ENCODE measurements at regions not wholly inside any gene's neighbourhood (a gene's known extent, or its start where the extent isn't known, plus 50 kb on each side); places are given as distances from the start of the nearest gene placed in this dataset.

- DNase-seq (ENCODE audit: low read depth, low spot score) (no peak), FAIRE-seq (peak; percentile 34)
- dilution Hi-C loops (cut with MboI; ENCODE audit: extremely low pct_ligation_motif_present, low sequenced_read_pairs) = no loop called here
Observed at GRCh38 chr17:70420861-70421445, 251.6 kb downstream of the KCNJ2 start.

GRCh38 chr17:70422862-70423261, 253.5 kb downstream of the KCNJ2 start:
- Histone ChIP-seq H3K27ac (ENCODE audit: control insufficient read depth, insufficient read depth, low read length) (no peak overlapping the region), H3K4me3 (ENCODE audit: control insufficient read depth in 2 of 3, extremely low read depth in 1 of 3, insufficient read depth in 2 of 3, low read depth in 1 of 3, low read length in 3 of 3) (no peak overlapping the region), H3K9me1 (ENCODE audit: control insufficient read depth, extremely low read depth, insufficient read depth, low read length) (no peaks in the 10 kb centered on the region), H3K36me3 (ENCODE audit: control insufficient read depth in 2 of 2, extremely low read depth in 1 of 2, insufficient read depth in 2 of 2, low read length in 2 of 2) (no peaks in the 10 kb centered on the region), H3K79me2 (ENCODE audit: control insufficient read depth, insufficient read depth, low read length) (no peaks in the 10 kb centered on the region), H2AFZ (ENCODE audit: control insufficient read depth, low read length) (no peak overlapping the region), H3K27me3 (ENCODE audit: control insufficient read depth, extremely low read depth, insufficient read depth, low read length) (no peaks in the 10 kb centered on the region), H3K4me2 (ENCODE audit: control insufficient read depth, extremely low read depth, insufficient read depth, low read depth, low read length) (no peak overlapping the region), H3K4me1 (ENCODE audit: control insufficient read depth, extremely low read depth, insufficient read depth, low read length) (no peaks in the 10 kb centered on the region), H4K20me1 (ENCODE audit: control insufficient read depth, extremely low read depth, insufficient read depth, low read length) (no peaks in the 10 kb centered on the region), H3K9me3 (ENCODE audit: control insufficient read depth, low read depth, low read length) (no peaks in the 10 kb centered on the region), H3K9ac (ENCODE audit: control insufficient read depth, extremely low read depth, insufficient read depth, low read length) (no peak overlapping the region)
- no peak for TF ChIP-seq EZH2 (IDR thresholded peaks at IDR 0.05; ENCODE audit: low read length)
- TF ChIP-seq CTCF (optimal IDR thresholded peaks at IDR 0.05 in 1 of 3, IDR thresholded peaks at IDR 0.05 in 1 of 3, conservative IDR thresholded peaks at IDR 0.05 in 1 of 3; ENCODE audit: extremely low read depth in 1 of 3, insufficient read depth in 2 of 3, low read length in 3 of 3) = no peak
- DNase-seq (ENCODE audit: low read depth, low spot score) (no peak), FAIRE-seq (no peak)
- dilution Hi-C loops (cut with MboI; ENCODE audit: extremely low pct_ligation_motif_present, low sequenced_read_pairs) = no loop called here

More at GRCh38 chr17:70420861-70421445, 251.6 kb downstream of the KCNJ2 start:
- Histone ChIP-seq H3K9me1 (ENCODE audit: control insufficient read depth, extremely low read depth, insufficient read depth, low read length) (no peaks in the 10 kb centered on the region), H3K4me1 (ENCODE audit: control insufficient read depth, extremely low read depth, insufficient read depth, low read length) (no peaks in the 10 kb centered on the region), H3K36me3 (ENCODE audit: control insufficient read depth in 2 of 2, extremely low read depth in 1 of 2, insufficient read depth in 2 of 2, low read length in 2 of 2) (no peaks in the 10 kb centered on the region), H3K27me3 (ENCODE audit: control insufficient read depth, extremely low read depth, insufficient read depth, low read length) (no peaks in the 10 kb centered on the region), H3K9me3 (ENCODE audit: control insufficient read depth, low read depth, low read length) (no peaks in the 10 kb centered on the region), H3K4me2 (ENCODE audit: control insufficient read depth, extremely low read depth, insufficient read depth, low read depth, low read length) (no peak overlapping the region), H3K9ac (ENCODE audit: control insufficient read depth, extremely low read depth, insufficient read depth, low read length) (no peak overlapping the region), H2AFZ (ENCODE audit: control insufficient read depth, low read length) (no peak overlapping the region), H4K20me1 (ENCODE audit: control insufficient read depth, extremely low read depth, insufficient read depth, low read length) (no peaks in the 10 kb centered on the region), H3K4me3 (ENCODE audit: control insufficient read depth in 2 of 3, extremely low read depth in 1 of 3, insufficient read depth in 2 of 3, low read depth in 1 of 3, low read length in 3 of 3) (no peak overlapping the region), H3K27ac (ENCODE audit: control insufficient read depth, insufficient read depth, low read length) (no peak overlapping the region), H3K79me2 (ENCODE audit: control insufficient read depth, insufficient read depth, low read length) (no peaks in the 10 kb centered on the region)
- TF ChIP-seq EZH2 (IDR thresholded peaks at IDR 0.05; ENCODE audit: low read length) (no peak), CTCF (optimal IDR thresholded peaks at IDR 0.05 in 1 of 3, IDR thresholded peaks at IDR 0.05 in 1 of 3, conservative IDR thresholded peaks at IDR 0.05 in 1 of 3; ENCODE audit: extremely low read depth in 1 of 3, insufficient read depth in 2 of 3, low read length in 3 of 3) (no peak)

All from keratinocyte (primary cell).